HCT116 (cell line): ENCODE measurements at regions not wholly inside any gene's neighbourhood (a gene's known extent, or its start where the extent isn't known, plus 50 kb on each side); places are given as distances from the start of the nearest gene placed in this dataset.

ENCODE experiments used
- ATAC-seq: fragments of 200-7000 bp; cut with Tn5 transposase; 2 replicates; pipeline ENCODE4 v1.9.1; 2020; ENCODE audit warnings: mild to moderate bottlenecking, moderate library complexity
- BruUV-seq: library from RNA; stranded (reverse); fragments of 400-500 nt; replicated peaks from 2 replicates; lab custom pipeline; 2021; lab: Mats Ljungman, UMichigan
- CTCF ChIA-PET: fragments of 300-600 bp; sonication (Branson Sonifier 250); formaldehyde crosslinking; loops from one replicate; lab custom pipeline; 2021; ENCODE audit warnings: antibody characterized with exemption; lab: Charles Lee
- POLR2A ChIA-PET: fragments of 300-600, 350-600 bp; sonication (Branson Sonifier 250); formaldehyde crosslinking; loops from one replicate; lab custom pipeline; 2021; ENCODE audit warnings: antibody characterized with exemption; lab: Charles Lee
- RAD21 ChIA-PET, 2 experiments: fragments of 300-600 bp; sonication (Branson Sonifier 250); formaldehyde crosslinking; loops; one replicate each; lab custom pipeline; 2023; ENCODE audit warnings: low total read pairs in 2 of 2; ENCODE audit not compliant: uncharacterized antibody in 2 of 2, unreplicated experiment in 2 of 2, low non-redundant PET in 1 of 2; lab: Charles Lee
- DNase-seq: peaks from one replicate; pipeline ENCODE4 v3.0.0-alpha.2; 2010; ENCODE audit warnings: low read depth, low spot score
- H2AFZ ChIP-seq: fragments of 200-600 bp; shearing (Covaris generic), sonication (generic); 2 replicates; pipeline ENCODE4 v1.6.1; 2017; ENCODE audit warnings: low read depth, mixed run types, mixed read lengths, antibody characterized with exemption, low read length; ENCODE audit not compliant: poor library complexity, severe bottlenecking
- H3K27ac ChIP-seq: 2 replicates; pipeline ENCODE4 v1.5.1; 2012; ENCODE audit warnings: low read depth, low read length
- H3K27me3 ChIP-seq: fragments of 200-600 bp; sonication (generic); 2 replicates; pipeline ENCODE4 v1.6.1; 2016; ENCODE audit warnings: mixed run types, low read length, mixed read lengths; ENCODE audit not compliant: insufficient read depth
- H3K36me3 ChIP-seq, 2 experiments: fragments of 200-500 bp in 1 of 2; fragments of 200-600 bp in 1 of 2; sonication (Bioruptor generic) in 1 of 2; sonication (generic) in 1 of 2; 2 replicates each; pipeline versions ENCODE4 v1.5.1 to v1.6.1; 2014 to 2016; ENCODE audit warnings: low read length in 2 of 2, inconsistent platforms in 1 of 2, mixed read lengths in 1 of 2, mixed run types in 1 of 2; ENCODE audit not compliant: insufficient read depth in 2 of 2, control insufficient read depth in 1 of 2
- H3K4me1 ChIP-seq, 2 experiments: fragments of 200-600 bp in 1 of 2; sonication (generic) in 1 of 2; 2 replicates each; pipeline versions ENCODE4 v1.5.1 to v1.6.1; 2012 to 2017; ENCODE audit warnings: low read length in 2 of 2, inconsistent platforms in 1 of 2, mild to moderate bottlenecking in 1 of 2, mixed read lengths in 1 of 2, mixed run types in 1 of 2, moderate library complexity in 1 of 2; ENCODE audit not compliant: insufficient read depth in 2 of 2, control insufficient read depth in 1 of 2
- H3K4me2 ChIP-seq: fragments of 200-600 bp; sonication (generic); 2 replicates; pipeline ENCODE4 v1.6.1; 2017; ENCODE audit warnings: mixed run types, low read length, mixed read lengths
- H3K4me3 ChIP-seq, 2 experiments: fragments of 200-600 bp in 1 of 2; sonication (generic) in 1 of 2; replicated peaks in 1 of 2; 2 replicates each; pipeline ENCODE4 v1.5.1; 2011 to 2016; ENCODE audit warnings: low read length in 2 of 2, control low read depth in 1 of 2, low read depth in 1 of 2, mild to moderate bottlenecking in 1 of 2, mixed read lengths in 1 of 2, mixed run types in 1 of 2
- H3K79me2 ChIP-seq: fragments of 200-600 bp; sonication (generic); 2 replicates; pipeline ENCODE4 v1.6.1; 2017; ENCODE audit warnings: mild to moderate bottlenecking, mixed run types, low read length, moderate library complexity, mixed read lengths; ENCODE audit not compliant: insufficient read depth
- H3K9ac ChIP-seq: fragments of 200-600 bp; sonication (generic); 2 replicates; pipeline ENCODE4 v1.6.1; 2016; ENCODE audit warnings: low read length, mixed read lengths
- H3K9me2 ChIP-seq: fragments of 200-600 bp; sonication (generic), shearing (Covaris generic); 2 replicates; pipeline ENCODE4 v1.6.1; 2017; ENCODE audit warnings: mixed run types, mild to moderate bottlenecking, moderate library complexity; ENCODE audit not compliant: insufficient read depth
- H3K9me3 ChIP-seq, 2 experiments: fragments of 200-500 bp in 1 of 2; fragments of 200-600 bp in 1 of 2; sonication (Bioruptor generic) in 1 of 2; sonication (generic) in 1 of 2; 2 replicates each; pipeline ENCODE4 v1.6.1; 2014 to 2017; ENCODE audit warnings: low read length in 2 of 2, mixed read lengths in 2 of 2, inconsistent platforms in 1 of 2, low read depth in 1 of 2, mild to moderate bottlenecking in 1 of 2, mixed run types in 1 of 2, moderate library complexity in 1 of 2; ENCODE audit not compliant: control insufficient read depth in 1 of 2, insufficient read depth in 1 of 2
- H4K20me1 ChIP-seq: fragments of 200-600 bp; sonication (generic), shearing (Covaris generic); 2 replicates; pipeline ENCODE4 v1.6.1; 2017; ENCODE audit warnings: mixed run types, mild to moderate bottlenecking, moderate library complexity; ENCODE audit not compliant: insufficient read depth
- CBX3 ChIP-seq: IDR thresholded peaks from 2 replicates; pipeline ENCODE4 v1.6.1; 2012; ENCODE audit warnings: low read depth
- EGR1 ChIP-seq: IDR thresholded peaks from 2 replicates; pipeline ENCODE4 v1.6.1; 2012; ENCODE audit warnings: low read depth
- FOSL1 ChIP-seq: IDR thresholded peaks from 2 replicates; pipeline ENCODE4 v1.6.1; 2012; ENCODE audit warnings: low read depth
- MAX ChIP-seq: IDR thresholded peaks from 2 replicates; pipeline ENCODE4 v1.6.1; 2012
- POLR2AphosphoS5 ChIP-seq: IDR thresholded peaks from 2 replicates; pipeline ENCODE4 v1.6.1; 2011; ENCODE audit warnings: mild to moderate bottlenecking, low read depth, low read length, moderate library complexity
- SIN3A ChIP-seq: IDR thresholded peaks from 2 replicates; pipeline ENCODE4 v1.6.1; 2012; ENCODE audit warnings: low read depth
- YY1 ChIP-seq: IDR thresholded peaks from 2 replicates; pipeline ENCODE4 v1.6.1; 2011; ENCODE audit warnings: low read length, low read depth, moderate library complexity, mild to moderate bottlenecking; ENCODE audit not compliant: insufficient replicate concordance; ENCODE audit errors: extremely low read depth
- intact Hi-C: fragments of 100-400 bp; cut with micrococcal nuclease; formaldehyde crosslinking; loops from 2 replicates; pipeline ENCODE4 v1.10.0; 2022
- TF ChIP-seq, protein P1 (sequence below): IDR thresholded peaks from 2 replicates; pipeline ENCODE4 v1.6.1; 2012
- TF ChIP-seq, protein P2 (sequence below), 3 experiments: fragments of 200-600 bp in 1 of 3; sonication (generic) in 1 of 3; IDR thresholded peaks in 2 of 3; conservative IDR thresholded peaks in 1 of 3; 2 replicates each; pipeline ENCODE4 v1.5.1; 2012 to 2017; ENCODE audit warnings: low read depth in 2 of 3, low read length in 2 of 3, antibody characterized with exemption in 1 of 3, borderline replicate concordance in 1 of 3, control low read depth in 1 of 3, mild to moderate bottlenecking in 1 of 3, mixed read lengths in 1 of 3, mixed run types in 1 of 3, moderate library complexity in 1 of 3; ENCODE audit not compliant: insufficient read depth in 1 of 3
- TF ChIP-seq, protein P3 (sequence below): IDR thresholded peaks from 2 replicates; pipeline ENCODE4 v1.6.1; 2012; ENCODE audit warnings: low read depth

GRCh38 chr1:96095849-96096612, 625.6 kb upstream of the PTBP2 start:
- Histone ChIP-seq H3K4me1 (no peaks in the 10 kb centered on the region), H3K9me3 (no peaks in the 10 kb centered on the region), H2AFZ (no peak overlapping the region), H3K27me3 (no peaks in the 10 kb centered on the region), H3K9ac (no peak overlapping the region), H3K79me2 (no peaks in the 10 kb centered on the region), H4K20me1 (no peaks in the 10 kb centered on the region), H3K9me2 (no peaks in the 10 kb centered on the region), H3K4me2 (no peak overlapping the region), H3K36me3 (no peaks in the 10 kb centered on the region), H3K4me3 (no peak overlapping the region), H3K27ac (no peak overlapping the region)
- ChIA-PET RAD21 (no interaction called here), CTCF (no interaction called here), POLR2A (no interaction called here)
- intact Hi-C loops, result no loop called here
- TF ChIP-seq MAX (no peak), FOSL1 (no peak), SIN3A (no peak), YY1 (no peak), EGR1 (no peak), CBX3 (no peak), POLR2AphosphoS5 (no peak)
- TF ChIP-seq, protein P1, sequence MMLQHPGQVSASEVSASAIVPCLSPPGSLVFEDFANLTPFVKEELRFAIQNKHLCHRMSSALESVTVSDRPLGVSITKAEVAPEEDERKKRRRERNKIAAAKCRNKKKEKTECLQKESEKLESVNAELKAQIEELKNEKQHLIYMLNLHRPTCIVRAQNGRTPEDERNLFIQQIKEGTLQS, result no peak
- TF ChIP-seq, protein P2, sequence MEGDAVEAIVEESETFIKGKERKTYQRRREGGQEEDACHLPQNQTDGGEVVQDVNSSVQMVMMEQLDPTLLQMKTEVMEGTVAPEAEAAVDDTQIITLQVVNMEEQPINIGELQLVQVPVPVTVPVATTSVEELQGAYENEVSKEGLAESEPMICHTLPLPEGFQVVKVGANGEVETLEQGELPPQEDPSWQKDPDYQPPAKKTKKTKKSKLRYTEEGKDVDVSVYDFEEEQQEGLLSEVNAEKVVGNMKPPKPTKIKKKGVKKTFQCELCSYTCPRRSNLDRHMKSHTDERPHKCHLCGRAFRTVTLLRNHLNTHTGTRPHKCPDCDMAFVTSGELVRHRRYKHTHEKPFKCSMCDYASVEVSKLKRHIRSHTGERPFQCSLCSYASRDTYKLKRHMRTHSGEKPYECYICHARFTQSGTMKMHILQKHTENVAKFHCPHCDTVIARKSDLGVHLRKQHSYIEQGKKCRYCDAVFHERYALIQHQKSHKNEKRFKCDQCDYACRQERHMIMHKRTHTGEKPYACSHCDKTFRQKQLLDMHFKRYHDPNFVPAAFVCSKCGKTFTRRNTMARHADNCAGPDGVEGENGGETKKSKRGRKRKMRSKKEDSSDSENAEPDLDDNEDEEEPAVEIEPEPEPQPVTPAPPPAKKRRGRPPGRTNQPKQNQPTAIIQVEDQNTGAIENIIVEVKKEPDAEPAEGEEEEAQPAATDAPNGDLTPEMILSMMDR (IDR thresholded peaks at IDR 0.05 in 2 of 3, conservative IDR thresholded peaks at IDR 0.05 in 1 of 3; ENCODE audit: borderline replicate concordance in 1 of 3, insufficient read depth in 1 of 3, low read depth in 2 of 3, low read length in 2 of 3), result no peak
- TF ChIP-seq, protein P3, sequence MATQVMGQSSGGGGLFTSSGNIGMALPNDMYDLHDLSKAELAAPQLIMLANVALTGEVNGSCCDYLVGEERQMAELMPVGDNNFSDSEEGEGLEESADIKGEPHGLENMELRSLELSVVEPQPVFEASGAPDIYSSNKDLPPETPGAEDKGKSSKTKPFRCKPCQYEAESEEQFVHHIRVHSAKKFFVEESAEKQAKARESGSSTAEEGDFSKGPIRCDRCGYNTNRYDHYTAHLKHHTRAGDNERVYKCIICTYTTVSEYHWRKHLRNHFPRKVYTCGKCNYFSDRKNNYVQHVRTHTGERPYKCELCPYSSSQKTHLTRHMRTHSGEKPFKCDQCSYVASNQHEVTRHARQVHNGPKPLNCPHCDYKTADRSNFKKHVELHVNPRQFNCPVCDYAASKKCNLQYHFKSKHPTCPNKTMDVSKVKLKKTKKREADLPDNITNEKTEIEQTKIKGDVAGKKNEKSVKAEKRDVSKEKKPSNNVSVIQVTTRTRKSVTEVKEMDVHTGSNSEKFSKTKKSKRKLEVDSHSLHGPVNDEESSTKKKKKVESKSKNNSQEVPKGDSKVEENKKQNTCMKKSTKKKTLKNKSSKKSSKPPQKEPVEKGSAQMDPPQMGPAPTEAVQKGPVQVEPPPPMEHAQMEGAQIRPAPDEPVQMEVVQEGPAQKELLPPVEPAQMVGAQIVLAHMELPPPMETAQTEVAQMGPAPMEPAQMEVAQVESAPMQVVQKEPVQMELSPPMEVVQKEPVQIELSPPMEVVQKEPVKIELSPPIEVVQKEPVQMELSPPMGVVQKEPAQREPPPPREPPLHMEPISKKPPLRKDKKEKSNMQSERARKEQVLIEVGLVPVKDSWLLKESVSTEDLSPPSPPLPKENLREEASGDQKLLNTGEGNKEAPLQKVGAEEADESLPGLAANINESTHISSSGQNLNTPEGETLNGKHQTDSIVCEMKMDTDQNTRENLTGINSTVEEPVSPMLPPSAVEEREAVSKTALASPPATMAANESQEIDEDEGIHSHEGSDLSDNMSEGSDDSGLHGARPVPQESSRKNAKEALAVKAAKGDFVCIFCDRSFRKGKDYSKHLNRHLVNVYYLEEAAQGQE, result no peak
- no peak for ATAC-seq
- no TSS peak for BruUV-seq
- no peak for DNase-seq
